Jurkat, Clone E6-1 (cell line): ENCODE measurements at regions not wholly inside any gene's neighbourhood (a gene's known extent, or its start where the extent isn't known, plus 50 kb on each side); places are given as distances from the start of the nearest gene placed in this dataset.
A peak's percentile ranks its signal among the peaks of the same experiment; 100 is the strongest.

Experiments used
- DNase-seq: peaks from one replicate; pipeline ENCODE4 v3.0.0-alpha.2; 2011; ENCODE audit warnings: low read depth, low spot score
- H3K4me3 ChIP-seq: 2 replicates; pipeline ENCODE4 v1.5.1; 2011; ENCODE audit warnings: mild to moderate bottlenecking, low read length, control low read depth, moderate library complexity

- DNase-seq = no peak
- H3K4me3 ChIP-seq = no peak overlapping the region
Observed at GRCh38 chr2:196413821-196414274, 225.7 kb upstream of the CCDC150 start.

- DNase-seq = peak; percentile 70
- no peak overlapping the region; the same call in 1 of the 2 replicates for H3K4me3 ChIP-seq
Observed at GRCh38 chr2:196415384-196415783, 224.1 kb upstream of the CCDC150 start.

- DNase-seq = no peak
- H3K4me3 ChIP-seq = no peak overlapping the region
Observed at GRCh38 chr2:196420143-196420542, 219.4 kb upstream of the CCDC150 start.

- no peak for DNase-seq
Observed at GRCh38 chr2:196421880-196422279, 217.6 kb upstream of the CCDC150 start.

GRCh38 chr2:196422361-196422760 lies 217.2 kb upstream of the CCDC150 start:
- no peak for DNase-seq
- H3K4me3 ChIP-seq = no peak overlapping the region

More at GRCh38 chr2:196421880-196422279, 217.6 kb upstream of the CCDC150 start:
- H3K4me3 ChIP-seq = no peak overlapping the region

- H3K4me3 ChIP-seq = no peak overlapping the region
Observed at GRCh38 chr2:196426122-196426521, 213.4 kb upstream of the CCDC150 start.

GRCh38 chr2:196427986-196428634 lies 211.4 kb upstream of the CCDC150 start:
- DNase-seq = no peak
- H3K4me3 ChIP-seq = no peak overlapping the region

More at GRCh38 chr2:196426122-196426521, 213.4 kb upstream of the CCDC150 start:
- no peak for DNase-seq

- H3K4me3 ChIP-seq = no peak overlapping the region
- no peak for DNase-seq
Observed at GRCh38 chr2:196431076-196431475, 208.4 kb upstream of the CCDC150 start.

GRCh38 chr2:196431957-196432356 lies 207.6 kb upstream of the CCDC150 start:
- peak; percentile 27 for DNase-seq
- H3K4me3 ChIP-seq = no peak overlapping the region

GRCh38 chr2:196433116-196433515 lies 206.4 kb upstream of the CCDC150 start:
- DNase-seq = no peak
- no peak overlapping the region for H3K4me3 ChIP-seq

- DNase-seq = no peak
- H3K4me3 ChIP-seq = no peak overlapping the region
Observed at GRCh38 chr2:196434217-196434616, 205.3 kb upstream of the CCDC150 start.

- DNase-seq = no peak
- H3K4me3 ChIP-seq = no peak overlapping the region
Observed at GRCh38 chr2:196435189-196435588, 204.3 kb upstream of the CCDC150 start.

GRCh38 chr2:196437626-196438025 lies 201.9 kb upstream of the CCDC150 start:
- no peak overlapping the region for H3K4me3 ChIP-seq
- DNase-seq = no peak

- DNase-seq = no peak
- no peak overlapping the region for H3K4me3 ChIP-seq
Observed at GRCh38 chr2:196439760-196440159, 199.8 kb upstream of the CCDC150 start.

- no peak overlapping the region for H3K4me3 ChIP-seq
Observed at GRCh38 chr2:196440413-196440812, 199.1 kb upstream of the CCDC150 start.

GRCh38 chr2:196441527-196441926 lies 198.0 kb upstream of the CCDC150 start:
- H3K4me3 ChIP-seq = no peak overlapping the region
- no peak for DNase-seq

More at GRCh38 chr2:196440413-196440812, 199.1 kb upstream of the CCDC150 start:
- no peak for DNase-seq

- H3K4me3 ChIP-seq = no peak overlapping the region
- no peak for DNase-seq
Observed at GRCh38 chr2:196442211-196442610, 197.3 kb upstream of the CCDC150 start.

- DNase-seq = no peak
- no peak overlapping the region for H3K4me3 ChIP-seq
Observed at GRCh38 chr2:196444442-196444841, 195.1 kb upstream of the CCDC150 start.

GRCh38 chr2:196445991-196446390 lies 193.5 kb upstream of the CCDC150 start:
- H3K4me3 ChIP-seq = no peak overlapping the region
- no peak for DNase-seq

- no peak for DNase-seq
Observed at GRCh38 chr2:196448407-196449079, 191.0 kb upstream of the CCDC150 start.

GRCh38 chr2:196449083-196449482 lies 190.4 kb upstream of the CCDC150 start:
- no peak for DNase-seq

More at GRCh38 chr2:196448407-196449079, 191.0 kb upstream of the CCDC150 start:
- no peak overlapping the region for H3K4me3 ChIP-seq

More at GRCh38 chr2:196449083-196449482, 190.4 kb upstream of the CCDC150 start:
- no peak overlapping the region for H3K4me3 ChIP-seq
